ENCODE measurements at regions not wholly inside any gene's neighbourhood (a gene's known extent, or its start where the extent isn't known, plus 50 kb on each side); places are given as distances from the start of the nearest gene placed in this dataset.
"Not testable (repeated sequence)": the region's sequence is repeated elsewhere in the genome, so short reads cannot be mapped to it uniquely, and the experiment has no call there.

DNA sequence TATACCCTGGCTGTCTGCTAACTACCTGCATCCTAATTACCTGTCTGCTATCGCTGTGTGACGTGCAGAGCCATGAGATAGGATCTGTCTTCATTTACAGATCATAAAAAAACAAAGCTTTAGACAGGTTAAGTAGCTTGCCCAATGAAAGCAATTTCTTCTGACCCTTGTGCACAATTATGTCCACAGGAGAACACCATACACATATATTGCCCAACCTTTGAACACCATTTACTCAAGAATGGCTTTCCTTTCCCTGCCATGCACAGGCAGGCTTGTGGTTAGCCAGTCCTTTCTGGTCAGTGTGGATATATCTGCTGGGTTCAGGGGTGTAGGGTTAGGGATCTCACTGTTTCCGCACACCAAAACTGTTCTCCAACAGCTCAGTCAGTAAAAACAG lies 344.8 kb downstream of the BCL2L11 start:
- not testable (repeated sequence) for TF ChIP-seq ZNF274 (IDR thresholded peaks at IDR 0.05; ENCODE audit: low read depth, low read length); CEBPB (IDR thresholded peaks at IDR 0.05; ENCODE audit: low read depth); SIN3A (IDR thresholded peaks at IDR 0.05; ENCODE audit: low read depth); SRF (IDR thresholded peaks at IDR 0.05; ENCODE audit: low read depth); POLR2AphosphoS5 (IDR thresholded peaks at IDR 0.05; ENCODE audit: low read depth, low read length); EGR1 (IDR thresholded peaks at IDR 0.05; ENCODE audit: low read depth); EZH2 (IDR thresholded peaks at IDR 0.05); RAD21 (IDR thresholded peaks at IDR 0.05; ENCODE audit: low read depth)
- TF ChIP-seq, protein P1, sequence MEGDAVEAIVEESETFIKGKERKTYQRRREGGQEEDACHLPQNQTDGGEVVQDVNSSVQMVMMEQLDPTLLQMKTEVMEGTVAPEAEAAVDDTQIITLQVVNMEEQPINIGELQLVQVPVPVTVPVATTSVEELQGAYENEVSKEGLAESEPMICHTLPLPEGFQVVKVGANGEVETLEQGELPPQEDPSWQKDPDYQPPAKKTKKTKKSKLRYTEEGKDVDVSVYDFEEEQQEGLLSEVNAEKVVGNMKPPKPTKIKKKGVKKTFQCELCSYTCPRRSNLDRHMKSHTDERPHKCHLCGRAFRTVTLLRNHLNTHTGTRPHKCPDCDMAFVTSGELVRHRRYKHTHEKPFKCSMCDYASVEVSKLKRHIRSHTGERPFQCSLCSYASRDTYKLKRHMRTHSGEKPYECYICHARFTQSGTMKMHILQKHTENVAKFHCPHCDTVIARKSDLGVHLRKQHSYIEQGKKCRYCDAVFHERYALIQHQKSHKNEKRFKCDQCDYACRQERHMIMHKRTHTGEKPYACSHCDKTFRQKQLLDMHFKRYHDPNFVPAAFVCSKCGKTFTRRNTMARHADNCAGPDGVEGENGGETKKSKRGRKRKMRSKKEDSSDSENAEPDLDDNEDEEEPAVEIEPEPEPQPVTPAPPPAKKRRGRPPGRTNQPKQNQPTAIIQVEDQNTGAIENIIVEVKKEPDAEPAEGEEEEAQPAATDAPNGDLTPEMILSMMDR (IDR thresholded peaks at IDR 0.05 in 2 of 3, conservative IDR thresholded peaks at IDR 0.05 in 1 of 3; ENCODE audit: borderline replicate concordance in 1 of 3, insufficient read depth in 1 of 3, low read depth in 2 of 3, low read length in 2 of 3) = not testable (repeated sequence)
- TF ChIP-seq, protein P2, sequence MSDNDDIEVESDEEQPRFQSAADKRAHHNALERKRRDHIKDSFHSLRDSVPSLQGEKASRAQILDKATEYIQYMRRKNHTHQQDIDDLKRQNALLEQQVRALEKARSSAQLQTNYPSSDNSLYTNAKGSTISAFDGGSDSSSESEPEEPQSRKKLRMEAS (IDR thresholded peaks at IDR 0.05) = not testable (repeated sequence)
- TF ChIP-seq, protein P3, sequence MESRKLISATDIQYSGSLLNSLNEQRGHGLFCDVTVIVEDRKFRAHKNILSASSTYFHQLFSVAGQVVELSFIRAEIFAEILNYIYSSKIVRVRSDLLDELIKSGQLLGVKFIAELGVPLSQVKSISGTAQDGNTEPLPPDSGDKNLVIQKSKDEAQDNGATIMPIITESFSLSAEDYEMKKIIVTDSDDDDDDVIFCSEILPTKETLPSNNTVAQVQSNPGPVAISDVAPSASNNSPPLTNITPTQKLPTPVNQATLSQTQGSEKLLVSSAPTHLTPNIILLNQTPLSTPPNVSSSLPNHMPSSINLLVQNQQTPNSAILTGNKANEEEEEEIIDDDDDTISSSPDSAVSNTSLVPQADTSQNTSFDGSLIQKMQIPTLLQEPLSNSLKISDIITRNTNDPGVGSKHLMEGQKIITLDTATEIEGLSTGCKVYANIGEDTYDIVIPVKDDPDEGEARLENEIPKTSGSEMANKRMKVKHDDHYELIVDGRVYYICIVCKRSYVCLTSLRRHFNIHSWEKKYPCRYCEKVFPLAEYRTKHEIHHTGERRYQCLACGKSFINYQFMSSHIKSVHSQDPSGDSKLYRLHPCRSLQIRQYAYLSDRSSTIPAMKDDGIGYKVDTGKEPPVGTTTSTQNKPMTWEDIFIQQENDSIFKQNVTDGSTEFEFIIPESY (IDR thresholded peaks at IDR 0.05; ENCODE audit: extremely low read depth, insufficient replicate concordance, low read length) = not testable (repeated sequence)

All from HCT116 (cell line).